ENCODE measurements at regions not wholly inside any gene's neighbourhood (a gene's known extent, or its start where the extent isn't known, plus 50 kb on each side); places are given as distances from the start of the nearest gene placed in this dataset.

DNA sequence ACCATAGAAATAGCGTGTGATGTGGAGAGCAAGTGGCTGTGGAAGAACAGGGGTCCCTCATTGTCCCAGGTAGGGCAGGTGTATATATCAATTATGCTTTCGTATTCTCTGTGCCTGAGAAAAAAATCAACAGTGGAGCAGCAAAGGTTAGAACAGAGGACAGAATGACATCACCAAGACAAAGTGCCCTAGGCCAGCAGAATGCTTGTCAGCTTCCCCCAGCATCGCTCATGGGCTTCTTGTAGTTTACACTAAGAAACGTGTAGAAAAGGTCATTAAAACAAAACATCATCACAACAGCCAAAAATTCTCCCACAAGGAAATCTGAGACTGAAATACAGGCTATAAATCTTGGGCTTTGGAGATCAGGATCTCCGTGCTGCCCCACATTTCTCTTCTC, 288.0 kb downstream of the TDRD15 start:
- no peaks in the 10 kb centered on the region for H3K79me2 ChIP-seq (ENCODE audit: insufficient read depth, low read length)
- H4K20me1 ChIP-seq (ENCODE audit: low read depth, low read length) = no peaks in the 10 kb centered on the region
- no peak overlapping the region for H3K4me3 ChIP-seq (ENCODE audit: insufficient read depth, low read length, poor library complexity, severe bottlenecking)
- H3K27ac ChIP-seq (ENCODE audit: low read depth, low read length) = no peak overlapping the region
- H3F3A ChIP-seq (ENCODE audit: insufficient read depth) = no peaks in the 10 kb centered on the region
- no peak overlapping the region for H3K4me2 ChIP-seq (ENCODE audit: low read depth, low read length, poor library complexity, severe bottlenecking)
- H3K9ac ChIP-seq (ENCODE audit: low read length) = no peak overlapping the region
- H3K9me3 ChIP-seq (ENCODE audit: insufficient read depth, low read length) = no peaks in the 10 kb centered on the region
- no peaks in the 10 kb centered on the region for H3K36me3 ChIP-seq (ENCODE audit: low read length)
- TF ChIP-seq EZH2phosphoT487 (conservative IDR thresholded peaks at IDR 0.05; ENCODE audit: low read length) = no peak
- TF ChIP-seq CTCF (IDR thresholded peaks at IDR 0.05; ENCODE audit: insufficient read depth, low read length, poor library complexity, severe bottlenecking) = no peak
- H3K9me2 ChIP-seq (replicated peaks; ENCODE audit: insufficient read depth, low read length) = no peaks in the 10 kb centered on the region
- no peak overlapping the region for H2AFZ ChIP-seq (ENCODE audit: low read depth, low read length, severe bottlenecking)
- H3K27me3 ChIP-seq (ENCODE audit: low read length) = no peaks in the 10 kb centered on the region

DNA sequence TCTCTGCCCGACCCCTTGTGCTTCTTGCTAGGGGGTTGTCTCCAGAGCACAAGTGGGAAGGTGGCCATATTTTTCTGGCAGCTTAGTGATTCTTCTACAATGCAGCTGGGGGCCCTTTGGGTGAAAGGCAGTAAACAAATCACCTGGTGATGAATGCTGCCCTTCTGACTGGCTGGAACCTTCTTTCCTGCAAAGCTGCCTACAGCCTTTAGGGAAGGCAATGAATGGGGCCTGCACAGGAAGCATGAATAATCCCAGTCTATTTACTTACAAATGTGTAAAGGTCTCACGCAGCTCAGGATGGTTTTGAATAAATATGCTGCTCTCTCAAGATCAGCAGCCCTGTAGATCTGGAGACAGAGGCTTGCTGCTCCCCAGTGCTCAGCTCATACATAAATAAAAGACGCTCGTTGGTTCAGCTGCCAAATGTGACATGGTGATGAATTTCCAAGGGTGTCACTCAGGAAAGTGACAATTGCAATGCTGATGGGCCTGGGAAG, 289.2 kb downstream of the TDRD15 start:
- Histone ChIP-seq H3K9me3 (ENCODE audit: insufficient read depth, low read length) (no peaks in the 10 kb centered on the region), H3K27ac (ENCODE audit: low read depth, low read length) (no peak overlapping the region)

DNA sequence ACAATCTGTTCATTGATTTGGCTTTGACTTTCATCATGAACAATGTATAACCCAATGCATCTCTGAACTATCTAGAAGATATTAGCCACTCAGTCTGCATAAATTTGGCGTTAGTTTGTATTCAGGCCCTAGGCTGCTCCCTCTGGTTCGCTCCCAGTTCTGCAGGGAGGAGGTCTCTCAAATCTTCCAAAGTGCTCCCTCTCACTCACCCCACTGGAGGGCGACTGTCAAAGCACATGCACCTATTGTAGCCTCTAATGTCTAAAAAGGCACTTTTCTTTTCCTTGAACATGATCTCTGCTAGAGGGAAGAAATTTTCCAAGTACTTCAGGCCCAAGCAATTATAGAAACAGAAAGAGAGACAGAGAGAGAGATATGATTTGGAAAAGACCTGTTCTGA, 291.5 kb downstream of the TDRD15 start:
- no peaks in the 10 kb centered on the region for H3K9me2 ChIP-seq (replicated peaks; ENCODE audit: insufficient read depth, low read length)
- H3K4me3 ChIP-seq (ENCODE audit: insufficient read depth, low read length, poor library complexity, severe bottlenecking) = no peak overlapping the region
- H3K9ac ChIP-seq (ENCODE audit: low read length) = no peak overlapping the region
- no peaks in the 10 kb centered on the region for H3K9me3 ChIP-seq (ENCODE audit: insufficient read depth, low read length)
- H2AFZ ChIP-seq (ENCODE audit: low read depth, low read length, severe bottlenecking) = no peak overlapping the region
- no peaks in the 10 kb centered on the region for H3F3A ChIP-seq (ENCODE audit: insufficient read depth)
- H3K79me2 ChIP-seq (ENCODE audit: insufficient read depth, low read length) = no peaks in the 10 kb centered on the region
- TF ChIP-seq EZH2phosphoT487 (conservative IDR thresholded peaks at IDR 0.05; ENCODE audit: low read length) (no peak), CTCF (IDR thresholded peaks at IDR 0.05; ENCODE audit: insufficient read depth, low read length, poor library complexity, severe bottlenecking) (no peak)
- H3K27ac ChIP-seq (ENCODE audit: low read depth, low read length) = no peak overlapping the region
- H3K36me3 ChIP-seq (ENCODE audit: low read length) = no peaks in the 10 kb centered on the region
- H3K4me2 ChIP-seq (ENCODE audit: low read depth, low read length, poor library complexity, severe bottlenecking) = no peak overlapping the region
- no peaks in the 10 kb centered on the region for H4K20me1 ChIP-seq (ENCODE audit: low read depth, low read length)
- H3K27me3 ChIP-seq (ENCODE audit: low read length) = no peaks in the 10 kb centered on the region

More for the DNA sequence above, 289.2 kb downstream of the TDRD15 start:
- no peak overlapping the region for H3K9ac ChIP-seq (ENCODE audit: low read length)
- H2AFZ ChIP-seq (ENCODE audit: low read depth, low read length, severe bottlenecking) = no peak overlapping the region
- H3K36me3 ChIP-seq (ENCODE audit: low read length) = no peaks in the 10 kb centered on the region
- no peaks in the 10 kb centered on the region for H3K79me2 ChIP-seq (ENCODE audit: insufficient read depth, low read length)
- H3K4me2 ChIP-seq (ENCODE audit: low read depth, low read length, poor library complexity, severe bottlenecking) = no peak overlapping the region
- H3K27me3 ChIP-seq (ENCODE audit: low read length) = no peaks in the 10 kb centered on the region
- no peak overlapping the region for H3K4me3 ChIP-seq (ENCODE audit: insufficient read depth, low read length, poor library complexity, severe bottlenecking)
- H3F3A ChIP-seq (ENCODE audit: insufficient read depth) = no peaks in the 10 kb centered on the region
- TF ChIP-seq EZH2phosphoT487 (conservative IDR thresholded peaks at IDR 0.05; ENCODE audit: low read length) (no peak), CTCF (IDR thresholded peaks at IDR 0.05; ENCODE audit: insufficient read depth, low read length, poor library complexity, severe bottlenecking) (no peak)
- no peaks in the 10 kb centered on the region for H3K9me2 ChIP-seq (replicated peaks; ENCODE audit: insufficient read depth, low read length)
- no peaks in the 10 kb centered on the region for H4K20me1 ChIP-seq (ENCODE audit: low read depth, low read length)
